ENCODE measurements at regions not wholly inside any gene's neighbourhood (a gene's known extent, or its start where the extent isn't known, plus 50 kb on each side); places are given as distances from the start of the nearest gene placed in this dataset.

- ChIA-PET CTCF (no interaction called here), POLR2A (no interaction called here)
- Histone ChIP-seq H3K4me2 (no peak overlapping the region), H3K4me1 (no peaks in the 10 kb centered on the region), H3K4me3 (no peak overlapping the region), H3K27ac (no peak overlapping the region), H3K9me3 (no peaks in the 10 kb centered on the region)
- ATAC-seq: no peak
- no peak for TF ChIP-seq FOSL2 (IDR thresholded peaks at IDR 0.05)
- TF ChIP-seq FOSL2 (CRISPR knock-in tag; IDR thresholded peaks at IDR 0.05): no peak
- TF ChIP-seq USF2 (IDR thresholded peaks at IDR 0.05): no peak
- no peak for TF ChIP-seq ZSCAN20 (CRISPR knock-in tag; IDR thresholded peaks at IDR 0.05)
- TF ChIP-seq CBX2 (IDR thresholded peaks at IDR 0.05; ENCODE audit: borderline replicate concordance, low read depth): no peak
- TF ChIP-seq CEBPB (IDR thresholded peaks at IDR 0.05): no peak
- TF ChIP-seq EP300 (IDR thresholded peaks at IDR 0.05): no peak
- no peak for TF ChIP-seq TP53 (CRISPR knock-in tag; IDR thresholded peaks at IDR 0.05)
- no peak for TF ChIP-seq KDM1A (IDR thresholded peaks at IDR 0.05; ENCODE audit: low read depth)
- no peak for TF ChIP-seq HDAC2 (IDR thresholded peaks at IDR 0.05)
- TF ChIP-seq ZNF302 (CRISPR knock-in tag; IDR thresholded peaks at IDR 0.05): no peak
- no peak for TF ChIP-seq GATA3 (IDR thresholded peaks at IDR 0.05; ENCODE audit: borderline replicate concordance)
- no peak for DNase-seq (ENCODE audit: low read depth in 1 of 2, low spot score in 1 of 2)
- FAIRE-seq: no peak
- 11% methylated on average over 3 of the region's 3 CpGs for WGBS (ENCODE audit: missing lambda C conversion rate)
Observed at GRCh38 chr2:59947209-59947608, 606.2 kb downstream of the BCL11A start.

DNA sequence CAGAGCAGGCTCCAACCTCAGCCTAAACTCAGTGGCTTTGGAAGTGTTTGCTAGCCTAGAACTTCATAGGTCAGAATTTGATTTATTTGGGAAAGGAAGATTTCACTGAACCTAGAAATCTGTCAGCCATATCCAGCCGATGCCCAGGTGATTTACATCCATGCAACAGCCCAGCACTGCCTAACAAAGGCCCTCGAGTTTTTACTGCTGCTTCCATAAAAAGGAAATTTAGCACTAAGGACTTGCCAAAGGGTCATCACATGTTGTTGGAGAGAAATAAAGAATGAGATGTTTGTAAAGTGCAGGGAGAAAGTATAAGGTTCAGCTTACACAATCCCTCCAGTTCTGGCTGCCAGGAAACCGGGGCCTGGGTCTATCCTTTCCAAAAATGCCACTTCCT is 614.2 kb downstream of the BCL11A start:
- no peak overlapping the region for H3K27ac ChIP-seq
- H3K4me1 ChIP-seq: no peaks in the 10 kb centered on the region
- DNase-seq (ENCODE audit: low read depth in 1 of 2, low spot score in 1 of 2) (no peak), FAIRE-seq (no peak), ATAC-seq (no peak)
- WGBS (ENCODE audit: missing lambda C conversion rate): 0% methylated on average over 3 of the region's 3 CpGs
- CTCF ChIA-PET: no interaction called here
- no peak for TF ChIP-seq POLR2AphosphoS2 (conservative IDR thresholded peaks at IDR 0.05; ENCODE audit: low read length)
- TF ChIP-seq E2F6 (IDR thresholded peaks at IDR 0.05; ENCODE audit: borderline replicate concordance, low read depth): no peak
- TF ChIP-seq EHMT2 (IDR thresholded peaks at IDR 0.05; ENCODE audit: low read depth): no peak
- no peak for TF ChIP-seq PHF8 (IDR thresholded peaks at IDR 0.05; ENCODE audit: borderline replicate concordance, low read depth)
- no peak for TF ChIP-seq MAFK (IDR thresholded peaks at IDR 0.05; ENCODE audit: partially characterized antibody)
- TF ChIP-seq KDM5A (IDR thresholded peaks at IDR 0.05): no peak
- TF ChIP-seq, protein P1, sequence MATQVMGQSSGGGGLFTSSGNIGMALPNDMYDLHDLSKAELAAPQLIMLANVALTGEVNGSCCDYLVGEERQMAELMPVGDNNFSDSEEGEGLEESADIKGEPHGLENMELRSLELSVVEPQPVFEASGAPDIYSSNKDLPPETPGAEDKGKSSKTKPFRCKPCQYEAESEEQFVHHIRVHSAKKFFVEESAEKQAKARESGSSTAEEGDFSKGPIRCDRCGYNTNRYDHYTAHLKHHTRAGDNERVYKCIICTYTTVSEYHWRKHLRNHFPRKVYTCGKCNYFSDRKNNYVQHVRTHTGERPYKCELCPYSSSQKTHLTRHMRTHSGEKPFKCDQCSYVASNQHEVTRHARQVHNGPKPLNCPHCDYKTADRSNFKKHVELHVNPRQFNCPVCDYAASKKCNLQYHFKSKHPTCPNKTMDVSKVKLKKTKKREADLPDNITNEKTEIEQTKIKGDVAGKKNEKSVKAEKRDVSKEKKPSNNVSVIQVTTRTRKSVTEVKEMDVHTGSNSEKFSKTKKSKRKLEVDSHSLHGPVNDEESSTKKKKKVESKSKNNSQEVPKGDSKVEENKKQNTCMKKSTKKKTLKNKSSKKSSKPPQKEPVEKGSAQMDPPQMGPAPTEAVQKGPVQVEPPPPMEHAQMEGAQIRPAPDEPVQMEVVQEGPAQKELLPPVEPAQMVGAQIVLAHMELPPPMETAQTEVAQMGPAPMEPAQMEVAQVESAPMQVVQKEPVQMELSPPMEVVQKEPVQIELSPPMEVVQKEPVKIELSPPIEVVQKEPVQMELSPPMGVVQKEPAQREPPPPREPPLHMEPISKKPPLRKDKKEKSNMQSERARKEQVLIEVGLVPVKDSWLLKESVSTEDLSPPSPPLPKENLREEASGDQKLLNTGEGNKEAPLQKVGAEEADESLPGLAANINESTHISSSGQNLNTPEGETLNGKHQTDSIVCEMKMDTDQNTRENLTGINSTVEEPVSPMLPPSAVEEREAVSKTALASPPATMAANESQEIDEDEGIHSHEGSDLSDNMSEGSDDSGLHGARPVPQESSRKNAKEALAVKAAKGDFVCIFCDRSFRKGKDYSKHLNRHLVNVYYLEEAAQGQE (IDR thresholded peaks at IDR 0.05): no peak
- no peak for TF ChIP-seq HDAC2 (IDR thresholded peaks at IDR 0.05)
- no peak for TF ChIP-seq TFCP2L1 (CRISPR knock-in tag; IDR thresholded peaks at IDR 0.05)
- no peak for TF ChIP-seq RARB (CRISPR knock-in tag; IDR thresholded peaks at IDR 0.05)
- no peak for TF ChIP-seq TP53 (CRISPR knock-in tag; IDR thresholded peaks at IDR 0.05)
- no peak for TF ChIP-seq PBX3 (IDR thresholded peaks at IDR 0.05)
- TF ChIP-seq, protein P2, sequence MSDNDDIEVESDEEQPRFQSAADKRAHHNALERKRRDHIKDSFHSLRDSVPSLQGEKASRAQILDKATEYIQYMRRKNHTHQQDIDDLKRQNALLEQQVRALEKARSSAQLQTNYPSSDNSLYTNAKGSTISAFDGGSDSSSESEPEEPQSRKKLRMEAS (IDR thresholded peaks at IDR 0.05): no peak
- no peak overlapping the region for H3K4me3 ChIP-seq
- POLR2A ChIA-PET: no interaction called here
- H3K4me2 ChIP-seq: no peak overlapping the region
- no peaks in the 10 kb centered on the region for H3K9me3 ChIP-seq

Data from A549 (cell line).